HL-60 (cell line): ENCODE measurements at regions not wholly inside any gene's neighbourhood (a gene's known extent, or its start where the extent isn't known, plus 50 kb on each side); places are given as distances from the start of the nearest gene placed in this dataset.

Experiments
- DNase-seq, 2 experiments: peaks; one replicate each; pipeline ENCODE4 v3.0.0-alpha.2; 2010 to 2020; ENCODE audit warnings: low read depth in 1 of 2, low spot score in 1 of 2
- H3K27ac ChIP-seq: fragments of 250-450 bp; sonication (Bioruptor Pico); replicated peaks from 2 replicates; pipeline ENCODE4 v1.5.1; 2020; ENCODE audit warnings: mild to moderate bottlenecking, moderate library complexity
- H3K27me3 ChIP-seq: fragments of 250-450 bp; sonication (Bioruptor Pico); 2 replicates; pipeline ENCODE4 v1.5.1; 2021; ENCODE audit warnings: mild to moderate bottlenecking, moderate library complexity; ENCODE audit not compliant: insufficient read depth, poor library complexity, severe bottlenecking
- H3K4me3 ChIP-seq: replicated peaks from 2 replicates; pipeline ENCODE4 v1.5.1; 2011; ENCODE audit warnings: mild to moderate bottlenecking, control low read depth, low read length; ENCODE audit not compliant: insufficient read depth
- CTCF ChIP-seq: IDR thresholded peaks from one replicate; pipeline ENCODE4 v1.5.1; 2011; ENCODE audit warnings: low read length, control low read depth, inconsistent platforms; ENCODE audit not compliant: insufficient read depth
- GABPA ChIP-seq: IDR thresholded peaks from 2 replicates; pipeline ENCODE4 v1.6.1; 2012; ENCODE audit warnings: low read depth
- POLR2AphosphoS5 ChIP-seq: IDR thresholded peaks from 2 replicates; pipeline ENCODE4 v1.6.1; 2012; ENCODE audit warnings: low read depth
- REST ChIP-seq: IDR thresholded peaks from 2 replicates; pipeline ENCODE4 v1.6.1; 2012; ENCODE audit warnings: low read depth; ENCODE audit not compliant: insufficient replicate concordance
- SPI1 ChIP-seq: IDR thresholded peaks from 2 replicates; pipeline ENCODE4 v1.6.1; 2012; ENCODE audit warnings: low read depth, mild to moderate bottlenecking, borderline replicate concordance

- Histone ChIP-seq H3K27me3 (no peaks in the 10 kb centered on the region), H3K27ac (no peak overlapping the region), H3K4me3 (no peak overlapping the region)
- DNase-seq, result no peak
- TF ChIP-seq GABPA, result no peak
- no peak for TF ChIP-seq SPI1
- no peak for TF ChIP-seq CTCF
- TF ChIP-seq REST, result no peak
- TF ChIP-seq POLR2AphosphoS5, result no peak
These were observed 54.2 kb upstream of the RUNX3 start for GRCh38 chr1:24984300-24984699.

- TF ChIP-seq GABPA (no peak), POLR2AphosphoS5 (no peak), SPI1 (no peak), CTCF (no peak), REST (no peak)
These were observed 53.1 kb upstream of the RUNX3 start for GRCh38 chr1:24983006-24983680.

GRCh38 chr1:24981631-24982005 is 51.5 kb upstream of the RUNX3 start:
- H3K27ac ChIP-seq, result no peak overlapping the region
- no peak for DNase-seq
- H3K4me3 ChIP-seq, result no peak overlapping the region
- TF ChIP-seq GABPA (no peak), CTCF (no peak), POLR2AphosphoS5 (no peak), SPI1 (no peak), REST (no peak)
- H3K27me3 ChIP-seq, result no peaks in the 10 kb centered on the region

More at GRCh38 chr1:24983006-24983680, 53.1 kb upstream of the RUNX3 start:
- no peaks in the 10 kb centered on the region for H3K27me3 ChIP-seq
- DNase-seq, result no peak
- H3K4me3 ChIP-seq, result no peak overlapping the region
- H3K27ac ChIP-seq, result no peak overlapping the region
